Effector CD8-positive, alpha-beta T cell (primary cell): ENCODE measurements at regions not wholly inside any gene's neighbourhood (a gene's known extent, or its start where the extent isn't known, plus 50 kb on each side); places are given as distances from the start of the nearest gene placed in this dataset.

ENCODE experiments used
- DNase-seq: peaks from one replicate; lab custom pipeline; 2025; lab: John Stamatoyannopoulos, UW

- DNase-seq: no peak
Observed at GRCh38 chr10:78853864-78854263, 214.9 kb upstream of the ZMIZ1 start.

GRCh38 chr10:78856421-78856820, 212.3 kb upstream of the ZMIZ1 start:
- DNase-seq: no peak

GRCh38 chr10:78857193-78857592, 211.6 kb upstream of the ZMIZ1 start:
- no peak for DNase-seq

GRCh38 chr10:78859266-78859665, 209.5 kb upstream of the ZMIZ1 start:
- DNase-seq: no peak

GRCh38 chr10:78859769-78860168, 209.0 kb upstream of the ZMIZ1 start:
- no peak for DNase-seq

GRCh38 chr10:78860260-78860914, 208.4 kb upstream of the ZMIZ1 start:
- DNase-seq: no peak

- no peak for DNase-seq
Observed at GRCh38 chr10:78861529-78862327, 207.0 kb upstream of the ZMIZ1 start.

- no peak for DNase-seq
Observed at GRCh38 chr10:78862328-78862640, 206.5 kb upstream of the ZMIZ1 start.

- no peak for DNase-seq
Observed at GRCh38 chr10:78863140-78863905, 205.4 kb upstream of the ZMIZ1 start.

- no peak for DNase-seq
Observed at GRCh38 chr10:78863906-78864239, 204.9 kb upstream of the ZMIZ1 start.

- no peak for DNase-seq
Observed at GRCh38 chr10:78864761-78865537, 203.8 kb upstream of the ZMIZ1 start.

GRCh38 chr10:78865538-78865875, 203.3 kb upstream of the ZMIZ1 start:
- no peak for DNase-seq

- DNase-seq: no peak
Observed at GRCh38 chr10:78865931-78866717, 202.6 kb upstream of the ZMIZ1 start.

- DNase-seq: no peak
Observed at GRCh38 chr10:78866731-78867554, 201.8 kb upstream of the ZMIZ1 start.

GRCh38 chr10:78867555-78867939, 201.2 kb upstream of the ZMIZ1 start:
- no peak for DNase-seq

- DNase-seq: no peak
Observed at GRCh38 chr10:78868048-78868447, 200.7 kb upstream of the ZMIZ1 start.

GRCh38 chr10:78868456-78868855, 200.3 kb upstream of the ZMIZ1 start:
- no peak for DNase-seq

GRCh38 chr10:78868861-78869260, 199.9 kb upstream of the ZMIZ1 start:
- DNase-seq: no peak

GRCh38 chr10:78869508-78870454, 199.0 kb upstream of the ZMIZ1 start:
- no peak for DNase-seq

- no peak for DNase-seq
Observed at GRCh38 chr10:78870458-78870857, 198.3 kb upstream of the ZMIZ1 start.
